DND-41 (cell line): ENCODE measurements at regions not wholly inside any gene's neighbourhood (a gene's known extent, or its start where the extent isn't known, plus 50 kb on each side); places are given as distances from the start of the nearest gene placed in this dataset.

Experiments used
- ATAC-seq: fragments of 200-7000 bp; cut with Tn5 transposase; 3 replicates; pipeline ENCODE4 v1.9.1; 2021; ENCODE audit warnings: low read depth; ENCODE audit not compliant: insufficient read depth
- DNase-seq: peaks from one replicate; pipeline ENCODE4 v3.0.0-alpha.2; 2020
- H2AFZ ChIP-seq: 2 replicates; pipeline ENCODE4 v1.6.0; 2012; ENCODE audit warnings: low read depth, low read length
- H3K27ac ChIP-seq: 2 replicates; pipeline ENCODE4 v1.5.1; 2012; ENCODE audit warnings: low read length, inconsistent platforms
- H3K27me3 ChIP-seq: fragments of 200-600 bp; sonication (generic); 2 replicates; pipeline ENCODE4 v1.6.0; 2012; ENCODE audit warnings: low read length, mild to moderate bottlenecking, inconsistent platforms; ENCODE audit not compliant: insufficient read depth, poor library complexity
- H3K36me3 ChIP-seq: 2 replicates; pipeline ENCODE4 v1.5.1; 2012; ENCODE audit warnings: low read length, inconsistent platforms; ENCODE audit not compliant: insufficient read depth
- H3K4me1 ChIP-seq: 2 replicates; pipeline ENCODE4 v1.5.1; 2012; ENCODE audit warnings: mild to moderate bottlenecking, low read length; ENCODE audit not compliant: insufficient read depth
- H3K4me2 ChIP-seq: 2 replicates; pipeline ENCODE4 v1.6.0; 2012; ENCODE audit warnings: mild to moderate bottlenecking, moderate library complexity, low read length, inconsistent platforms; ENCODE audit not compliant: insufficient read depth
- H3K4me3 ChIP-seq, 2 experiments: fragments of 200-600 bp in 1 of 2; shearing (Covaris generic) in 1 of 2; 2 replicates each; pipeline ENCODE4 v1.5.1; 2012 to 2016; ENCODE audit warnings: inconsistent platforms in 2 of 2, low read length in 2 of 2, mild to moderate bottlenecking in 2 of 2, low read depth in 1 of 2, moderate library complexity in 1 of 2
- H3K79me2 ChIP-seq: 2 replicates; pipeline ENCODE4 v1.6.0; 2012; ENCODE audit warnings: low read length, inconsistent platforms; ENCODE audit not compliant: insufficient read depth
- H3K9ac ChIP-seq: 2 replicates; pipeline ENCODE4 v1.6.0; 2012; ENCODE audit warnings: low read depth, mild to moderate bottlenecking, inconsistent platforms, low read length, moderate library complexity
- H3K9me3 ChIP-seq: 2 replicates; pipeline ENCODE4 v1.5.1; 2012; ENCODE audit warnings: low read length, moderate library complexity, mild to moderate bottlenecking, inconsistent platforms; ENCODE audit not compliant: insufficient read depth, severe bottlenecking
- H4K20me1 ChIP-seq: 2 replicates; pipeline ENCODE4 v1.6.0; 2012; ENCODE audit warnings: low read length; ENCODE audit not compliant: insufficient read depth
- EZH2 ChIP-seq: IDR thresholded peaks from 3 replicates; pipeline ENCODE4 v1.6.1; 2012; ENCODE audit warnings: borderline replicate concordance, low read depth, mild to moderate bottlenecking, moderate library complexity, low read length, inconsistent platforms; ENCODE audit not compliant: severe bottlenecking
- TF ChIP-seq, protein P1 (sequence below): IDR thresholded peaks from 2 replicates; pipeline ENCODE4 v1.5.1; 2012; ENCODE audit warnings: borderline replicate concordance, low read length, moderate library complexity, mild to moderate bottlenecking; ENCODE audit not compliant: poor library complexity, severe bottlenecking; ENCODE audit errors: extremely low read depth

DNA sequence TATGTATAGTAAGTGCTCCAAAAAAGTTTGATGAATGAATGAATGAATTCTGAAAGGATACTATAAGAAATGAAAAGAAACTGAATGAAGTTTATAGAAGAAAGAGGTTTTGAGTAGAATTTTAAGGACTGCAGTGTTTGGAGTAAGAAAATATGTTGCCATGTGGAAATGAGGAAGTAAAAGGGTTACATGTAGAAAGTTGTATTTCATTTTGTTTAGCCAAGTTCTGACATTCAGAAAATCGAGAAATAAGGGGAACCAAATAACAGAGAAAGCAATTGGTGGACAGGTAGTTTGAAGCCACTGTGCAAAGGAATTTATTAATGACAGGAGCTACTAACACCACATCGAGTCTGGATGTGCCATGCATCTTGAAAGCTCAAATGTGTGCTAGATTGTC is 200.7 kb downstream of the SATB1 start:
- DNase-seq (no peak), ATAC-seq (no peak)
- no peaks in the 10 kb centered on the region for H3K36me3 ChIP-seq
- H3K4me2 ChIP-seq, result peak overlapping the region; percentile 49; the same call in 1 of the 2 replicates
- H3K79me2 ChIP-seq, result no peaks in the 10 kb centered on the region
- peak overlapping the region; percentile 92 for H3K27ac ChIP-seq
- H4K20me1 ChIP-seq, result no peaks in the 10 kb centered on the region
- H3K9ac ChIP-seq, result peak overlapping the region; percentile 50
- peaks cover 55% of the 10 kb centered on the region for H3K4me1 ChIP-seq
- H3K9me3 ChIP-seq, result no peaks in the 10 kb centered on the region
- H3K4me3 ChIP-seq, result no peak overlapping the region
- no peaks in the 10 kb centered on the region for H3K27me3 ChIP-seq
- H2AFZ ChIP-seq, result peak overlapping the region; percentile 44
- TF ChIP-seq, protein P1, sequence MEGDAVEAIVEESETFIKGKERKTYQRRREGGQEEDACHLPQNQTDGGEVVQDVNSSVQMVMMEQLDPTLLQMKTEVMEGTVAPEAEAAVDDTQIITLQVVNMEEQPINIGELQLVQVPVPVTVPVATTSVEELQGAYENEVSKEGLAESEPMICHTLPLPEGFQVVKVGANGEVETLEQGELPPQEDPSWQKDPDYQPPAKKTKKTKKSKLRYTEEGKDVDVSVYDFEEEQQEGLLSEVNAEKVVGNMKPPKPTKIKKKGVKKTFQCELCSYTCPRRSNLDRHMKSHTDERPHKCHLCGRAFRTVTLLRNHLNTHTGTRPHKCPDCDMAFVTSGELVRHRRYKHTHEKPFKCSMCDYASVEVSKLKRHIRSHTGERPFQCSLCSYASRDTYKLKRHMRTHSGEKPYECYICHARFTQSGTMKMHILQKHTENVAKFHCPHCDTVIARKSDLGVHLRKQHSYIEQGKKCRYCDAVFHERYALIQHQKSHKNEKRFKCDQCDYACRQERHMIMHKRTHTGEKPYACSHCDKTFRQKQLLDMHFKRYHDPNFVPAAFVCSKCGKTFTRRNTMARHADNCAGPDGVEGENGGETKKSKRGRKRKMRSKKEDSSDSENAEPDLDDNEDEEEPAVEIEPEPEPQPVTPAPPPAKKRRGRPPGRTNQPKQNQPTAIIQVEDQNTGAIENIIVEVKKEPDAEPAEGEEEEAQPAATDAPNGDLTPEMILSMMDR, result no peak
- TF ChIP-seq EZH2, result no peak

DNA sequence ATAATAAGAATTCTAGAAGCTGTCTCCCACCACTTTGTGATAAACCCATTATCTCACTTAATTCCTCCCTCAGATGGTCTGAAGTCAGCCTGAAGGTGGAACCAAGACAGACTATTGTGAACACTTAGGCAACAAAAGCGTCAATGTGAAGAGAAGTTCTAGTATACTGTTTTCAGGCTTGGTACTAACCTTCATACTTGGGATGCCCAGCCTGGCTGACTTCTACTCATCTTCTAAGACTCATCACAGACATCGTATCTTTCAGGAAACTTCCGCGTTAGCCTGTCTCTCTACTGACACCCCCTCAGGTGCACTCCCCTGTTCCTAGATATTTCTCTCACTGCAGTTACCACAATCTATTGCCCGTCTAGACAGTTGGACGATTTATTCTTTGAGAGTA is 201.2 kb downstream of the SATB1 start:
- Histone ChIP-seq H3K36me3 (no peaks in the 10 kb centered on the region), H3K9ac (peak overlapping the region; percentile 50), H2AFZ (peak overlapping the region; percentile 44), H3K4me1 (peaks cover 55% of the 10 kb centered on the region), H4K20me1 (no peaks in the 10 kb centered on the region), H3K27me3 (no peaks in the 10 kb centered on the region), H3K4me3 (peak overlapping the region in 1 of 2 experiments; percentile 15; a peak in 1 of 4 replicates), H3K27ac (peak overlapping the region; percentile 92), H3K79me2 (no peaks in the 10 kb centered on the region), H3K9me3 (no peaks in the 10 kb centered on the region), H3K4me2 (peak overlapping the region; percentile 49)
- no peak for TF ChIP-seq EZH2
- TF ChIP-seq, protein P1, result no peak
- peak; percentile 25 for DNase-seq
- ATAC-seq, result peak; percentile 41

DNA sequence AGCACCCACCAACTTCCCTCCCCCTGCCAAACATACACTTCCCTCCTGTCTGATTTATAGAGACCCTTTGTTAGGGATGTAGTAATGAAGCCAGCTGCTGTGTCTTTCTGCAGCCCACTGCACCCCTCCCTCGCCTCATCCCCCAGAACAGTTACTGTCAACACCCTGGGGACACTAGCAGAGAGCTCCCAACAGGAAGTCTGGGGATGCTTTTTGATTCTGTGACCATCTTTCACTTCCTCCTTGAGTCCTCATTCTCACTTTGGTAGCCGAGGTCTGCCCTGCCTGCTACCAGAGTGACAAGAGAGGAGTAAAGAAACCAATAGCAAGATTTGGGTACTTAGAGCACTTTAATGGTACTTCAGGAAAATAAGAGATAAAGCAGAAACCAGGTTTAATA is 201.6 kb downstream of the SATB1 start:
- ATAC-seq (peak; percentile 96), DNase-seq (peak; percentile 90)
- peak overlapping the region; percentile 92 for H3K27ac ChIP-seq

More for the DNA sequence above, 201.6 kb downstream of the SATB1 start:
- H3K4me1 ChIP-seq, result peaks cover 55% of the 10 kb centered on the region
- H3K9me3 ChIP-seq, result no peaks in the 10 kb centered on the region
- no peak for TF ChIP-seq EZH2
- TF ChIP-seq, protein P1, result no peak
- H2AFZ ChIP-seq, result peak overlapping the region; percentile 44
- 0 out of 4 replicates have a peak overlapping the region, but pooled peaks of 1 of the 2 experiments have one; percentile 15 for H3K4me3 ChIP-seq
- no peaks in the 10 kb centered on the region for H3K36me3 ChIP-seq
- no peaks in the 10 kb centered on the region for H3K27me3 ChIP-seq
- H4K20me1 ChIP-seq, result no peaks in the 10 kb centered on the region
- no peaks in the 10 kb centered on the region for H3K79me2 ChIP-seq
- H3K4me2 ChIP-seq, result peak overlapping the region; percentile 49
- peak overlapping the region; percentile 50 for H3K9ac ChIP-seq
